OCI-LY3 (cell line): ENCODE measurements at regions not wholly inside any gene's neighbourhood (a gene's known extent, or its start where the extent isn't known, plus 50 kb on each side); places are given as distances from the start of the nearest gene placed in this dataset.

Experiments
- H2AFZ ChIP-seq: fragments of 200-600, 300-600 bp; shearing (Covaris generic); 2 replicates; pipeline ENCODE4 v1.6.0; 2014; ENCODE audit warnings: antibody characterized with exemption, low read depth, low read length
- H3K27ac ChIP-seq: fragments of 200-600, 300-600 bp; sonication (generic); 2 replicates; pipeline ENCODE4 v1.5.1; 2014; ENCODE audit warnings: mild to moderate bottlenecking, low read length, moderate library complexity, mixed read lengths
- H3K27me3 ChIP-seq: fragments of 200-600, 300-600 bp; sonication (generic); 2 replicates; pipeline ENCODE4 v1.6.1; 2014; ENCODE audit warnings: low read depth, low read length, mixed read lengths
- H3K36me3 ChIP-seq: fragments of 200-600, 300-600 bp; sonication (generic); replicated peaks from 2 replicates; pipeline ENCODE3; 2014; ENCODE audit warnings: low read depth, low read length, mixed read lengths
- H3K4me1 ChIP-seq: fragments of 300-600, 200-600 bp; sonication (generic); 2 replicates; pipeline ENCODE4 v1.6.1; 2014; ENCODE audit warnings: low read length, mixed read lengths
- H3K4me2 ChIP-seq: fragments of 200-600, 300-600 bp; sonication (generic); 2 replicates; pipeline ENCODE4 v1.6.1; 2014; ENCODE audit warnings: low read length, mixed read lengths
- H3K4me3 ChIP-seq: fragments of 300-600, 200-600 bp; sonication (generic); 2 replicates; pipeline ENCODE4 v1.5.1; 2014; ENCODE audit warnings: antibody characterized with exemption, mild to moderate bottlenecking, low read length, moderate library complexity
- H3K79me2 ChIP-seq: fragments of 300-600, 200-600 bp; shearing (Covaris generic); 2 replicates; pipeline ENCODE4 v1.6.1; 2014; ENCODE audit warnings: mild to moderate bottlenecking, low read length, mixed read lengths
- H3K9ac ChIP-seq: fragments of 300-600, 200-600 bp; shearing (Covaris generic); 2 replicates; pipeline ENCODE4 v1.6.0; 2014; ENCODE audit warnings: mild to moderate bottlenecking, low read length, moderate library complexity
- H3K9me3 ChIP-seq: fragments of 200-600, 300-600 bp; shearing (Covaris generic); 2 replicates; pipeline ENCODE4 v1.6.1; 2014; ENCODE audit warnings: low read length, mixed read lengths; ENCODE audit not compliant: insufficient read depth
- H4K20me1 ChIP-seq: fragments of 200-600, 300-600 bp; sonication (generic); 2 replicates; pipeline ENCODE4 v1.6.1; 2016; ENCODE audit warnings: low read length, mixed read lengths; ENCODE audit not compliant: insufficient read depth
- EZH2phosphoT487 ChIP-seq: fragments of 200-600 bp; shearing (Covaris generic); IDR thresholded peaks from 2 replicates; pipeline ENCODE4 v1.6.1; 2018; ENCODE audit warnings: antibody characterized with exemption, mixed run types, low read depth
- TF ChIP-seq, protein P1 (sequence below): fragments of 200-600, 300-600 bp; sonication (generic); IDR thresholded peaks from 2 replicates; pipeline ENCODE4 v1.5.1; 2014; ENCODE audit warnings: antibody characterized with exemption, low read length, low read depth

DNA sequence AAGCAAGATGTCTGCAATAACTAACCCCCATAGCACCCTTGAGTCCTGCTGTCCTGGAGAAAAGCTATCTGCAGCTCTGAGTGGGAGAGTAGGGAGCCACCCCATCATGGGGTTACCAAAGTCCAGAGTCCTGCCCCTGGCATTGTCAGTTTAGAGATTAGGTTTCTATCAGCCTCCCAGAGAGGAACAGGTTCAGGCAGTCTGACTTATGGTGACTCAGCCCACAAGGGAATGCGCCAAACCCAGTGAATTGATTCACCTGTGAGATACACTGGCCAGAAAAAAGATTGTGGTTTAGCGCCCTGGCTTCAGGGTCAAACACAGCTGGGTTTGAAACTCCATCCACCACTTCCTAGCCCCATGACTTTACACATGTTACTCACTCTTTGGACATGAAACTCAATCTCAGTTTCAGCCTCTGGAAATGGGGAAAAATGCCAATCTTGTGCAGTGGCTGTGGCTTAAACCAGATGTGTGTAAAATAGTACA lies 263.6 kb upstream of the HES1 start:
- H2AFZ ChIP-seq, result no peak overlapping the region
- no peak overlapping the region for H3K9ac ChIP-seq
- H3K4me1 ChIP-seq, result peaks cover 21% of the 10 kb centered on the region
- H3K27me3 ChIP-seq, result peaks cover 9% of the 10 kb centered on the region; the same call in 1 of the 2 replicates
- H3K36me3 ChIP-seq, result no peaks in the 10 kb centered on the region
- H4K20me1 ChIP-seq, result no peaks in the 10 kb centered on the region
- H3K27ac ChIP-seq, result no peak overlapping the region
- H3K4me3 ChIP-seq, result no peak overlapping the region
- TF ChIP-seq EZH2phosphoT487, result no peak
- TF ChIP-seq, protein P1, sequence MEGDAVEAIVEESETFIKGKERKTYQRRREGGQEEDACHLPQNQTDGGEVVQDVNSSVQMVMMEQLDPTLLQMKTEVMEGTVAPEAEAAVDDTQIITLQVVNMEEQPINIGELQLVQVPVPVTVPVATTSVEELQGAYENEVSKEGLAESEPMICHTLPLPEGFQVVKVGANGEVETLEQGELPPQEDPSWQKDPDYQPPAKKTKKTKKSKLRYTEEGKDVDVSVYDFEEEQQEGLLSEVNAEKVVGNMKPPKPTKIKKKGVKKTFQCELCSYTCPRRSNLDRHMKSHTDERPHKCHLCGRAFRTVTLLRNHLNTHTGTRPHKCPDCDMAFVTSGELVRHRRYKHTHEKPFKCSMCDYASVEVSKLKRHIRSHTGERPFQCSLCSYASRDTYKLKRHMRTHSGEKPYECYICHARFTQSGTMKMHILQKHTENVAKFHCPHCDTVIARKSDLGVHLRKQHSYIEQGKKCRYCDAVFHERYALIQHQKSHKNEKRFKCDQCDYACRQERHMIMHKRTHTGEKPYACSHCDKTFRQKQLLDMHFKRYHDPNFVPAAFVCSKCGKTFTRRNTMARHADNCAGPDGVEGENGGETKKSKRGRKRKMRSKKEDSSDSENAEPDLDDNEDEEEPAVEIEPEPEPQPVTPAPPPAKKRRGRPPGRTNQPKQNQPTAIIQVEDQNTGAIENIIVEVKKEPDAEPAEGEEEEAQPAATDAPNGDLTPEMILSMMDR, result no peak
- H3K4me2 ChIP-seq, result no peak overlapping the region
- H3K9me3 ChIP-seq, result no peaks in the 10 kb centered on the region
- no peaks in the 10 kb centered on the region for H3K79me2 ChIP-seq

DNA sequence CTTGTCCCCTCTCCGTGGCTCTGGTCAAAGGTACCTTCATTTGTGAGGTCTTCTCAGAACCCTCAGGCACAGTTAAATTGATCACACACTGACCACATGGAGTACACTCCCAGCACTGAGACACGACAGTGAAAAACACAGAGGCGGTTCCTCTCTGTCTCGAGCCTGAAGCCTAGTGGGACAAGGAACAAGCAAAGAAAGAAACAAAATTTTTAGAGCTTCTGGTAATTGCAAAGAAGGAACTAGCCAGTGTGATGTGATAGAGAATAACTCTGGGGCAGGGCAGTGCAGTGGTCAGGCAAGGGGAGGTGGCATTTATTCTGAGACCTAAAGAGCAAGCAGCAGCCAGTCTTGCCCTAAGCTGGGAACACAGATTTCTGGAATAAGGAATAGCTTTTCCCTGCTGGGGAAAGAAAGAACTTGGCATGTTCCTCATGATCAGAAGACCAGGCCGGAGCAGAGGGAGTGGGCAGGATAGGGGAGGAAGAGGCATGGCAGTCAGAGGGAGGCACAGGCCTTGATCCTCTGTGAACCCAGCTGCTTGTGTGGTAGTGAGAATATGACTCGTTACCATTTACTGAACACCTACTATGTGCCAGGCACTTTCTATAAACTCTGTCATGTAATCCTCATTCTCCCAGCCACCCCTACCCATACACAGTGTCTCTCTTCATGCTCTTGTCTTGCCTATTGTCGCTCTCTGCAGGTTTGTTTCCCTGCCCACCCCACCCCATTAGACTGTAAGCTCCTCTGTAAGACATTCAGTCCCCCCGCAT lies 262.3 kb upstream of the HES1 start:
- TF ChIP-seq, protein P1, result no peak
- no peak for TF ChIP-seq EZH2phosphoT487
- no peak overlapping the region for H3K27ac ChIP-seq
- H3K4me3 ChIP-seq, result no peak overlapping the region
- H3K27me3 ChIP-seq, result peaks cover 6% of the 10 kb centered on the region
- H3K79me2 ChIP-seq, result no peaks in the 10 kb centered on the region
- H2AFZ ChIP-seq, result no peak overlapping the region
- no peaks in the 10 kb centered on the region for H3K36me3 ChIP-seq
- no peak overlapping the region for H3K4me2 ChIP-seq
- H3K9me3 ChIP-seq, result no peaks in the 10 kb centered on the region
- H3K9ac ChIP-seq, result no peak overlapping the region
- H3K4me1 ChIP-seq, result peaks cover 10% of the 10 kb centered on the region
- no peaks in the 10 kb centered on the region for H4K20me1 ChIP-seq

DNA sequence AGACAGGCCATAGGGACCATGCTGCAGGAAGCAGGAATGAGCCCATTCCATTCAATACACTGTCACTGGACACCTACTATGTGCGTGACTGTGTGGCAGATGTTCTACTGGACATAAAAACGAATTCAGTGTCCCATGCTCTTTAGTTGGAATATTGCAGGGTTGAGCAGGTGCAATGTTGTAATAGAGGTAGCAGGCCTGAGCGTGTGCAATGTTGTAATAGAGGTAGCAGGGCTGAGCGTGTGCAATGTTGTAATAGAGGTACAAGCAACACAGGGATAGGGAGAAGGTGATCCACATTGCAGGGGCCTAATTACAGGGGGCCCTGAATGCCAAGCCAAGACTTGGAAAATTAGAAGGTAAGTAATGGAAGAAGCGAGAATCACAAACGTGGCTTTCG lies 261.4 kb upstream of the HES1 start:
- Histone ChIP-seq H3K27ac (no peak overlapping the region), H3K79me2 (no peaks in the 10 kb centered on the region), H3K36me3 (no peaks in the 10 kb centered on the region), H3K4me1 (peaks cover 18% of the 10 kb centered on the region), H3K4me3 (no peak overlapping the region), H2AFZ (no peak overlapping the region), H3K27me3 (peaks cover 6% of the 10 kb centered on the region), H3K9ac (no peak overlapping the region), H4K20me1 (no peaks in the 10 kb centered on the region), H3K9me3 (no peaks in the 10 kb centered on the region), H3K4me2 (no peak overlapping the region)
- TF ChIP-seq EZH2phosphoT487, result no peak
- TF ChIP-seq, protein P1, result no peak

DNA sequence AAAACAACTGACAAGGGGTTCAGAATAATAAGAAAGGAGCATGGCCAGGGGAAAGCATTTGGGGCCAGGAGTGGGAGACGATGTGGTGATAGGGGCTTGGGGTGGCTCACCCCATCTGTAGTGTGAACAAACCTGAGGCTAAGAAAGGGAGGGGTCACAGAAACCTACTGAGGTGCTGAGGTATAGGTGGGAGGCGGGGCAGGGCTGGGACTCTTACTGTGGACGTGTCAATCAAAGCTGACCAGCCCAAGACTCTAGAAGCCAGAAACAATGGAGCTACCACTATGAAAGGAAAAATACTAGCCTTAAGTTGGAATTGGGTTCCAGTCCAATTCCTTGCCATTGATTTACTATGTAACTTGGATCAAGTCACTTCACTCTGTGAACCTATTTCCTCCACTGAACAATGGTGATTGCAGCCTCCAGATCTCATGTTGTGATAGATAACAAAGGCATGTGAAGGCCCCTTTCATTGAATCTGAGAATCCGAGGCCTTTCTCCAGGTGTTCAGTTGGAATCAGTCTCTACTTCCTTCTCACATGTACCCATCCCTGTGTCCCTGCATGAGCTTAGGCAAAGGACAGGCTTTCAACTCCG lies 260.9 kb upstream of the HES1 start:
- H3K4me3 ChIP-seq, result no peak overlapping the region
- TF ChIP-seq, protein P1, result no peak
- no peak for TF ChIP-seq EZH2phosphoT487
- H3K9me3 ChIP-seq, result no peaks in the 10 kb centered on the region
- no peak overlapping the region for H2AFZ ChIP-seq
- H3K27me3 ChIP-seq, result peaks cover 6% of the 10 kb centered on the region
- no peaks in the 10 kb centered on the region for H4K20me1 ChIP-seq
- no peak overlapping the region for H3K27ac ChIP-seq
- H3K36me3 ChIP-seq, result no peaks in the 10 kb centered on the region
- no peak overlapping the region for H3K9ac ChIP-seq
- no peak overlapping the region for H3K4me2 ChIP-seq
- peaks cover 21% of the 10 kb centered on the region for H3K4me1 ChIP-seq
- no peaks in the 10 kb centered on the region for H3K79me2 ChIP-seq
